ENCODE measurements at regions not wholly inside any gene's neighbourhood (a gene's known extent, or its start where the extent isn't known, plus 50 kb on each side); places are given as distances from the start of the nearest gene placed in this dataset.
"Not testable (repeated sequence)": the region's sequence is repeated elsewhere in the genome, so short reads cannot be mapped to it uniquely, and the experiment has no call there.

GRCh38 chr11:39462506-39462905 lies 1996.9 kb downstream of the LRRC4C start:
- no peak for DNase-seq

DNA sequence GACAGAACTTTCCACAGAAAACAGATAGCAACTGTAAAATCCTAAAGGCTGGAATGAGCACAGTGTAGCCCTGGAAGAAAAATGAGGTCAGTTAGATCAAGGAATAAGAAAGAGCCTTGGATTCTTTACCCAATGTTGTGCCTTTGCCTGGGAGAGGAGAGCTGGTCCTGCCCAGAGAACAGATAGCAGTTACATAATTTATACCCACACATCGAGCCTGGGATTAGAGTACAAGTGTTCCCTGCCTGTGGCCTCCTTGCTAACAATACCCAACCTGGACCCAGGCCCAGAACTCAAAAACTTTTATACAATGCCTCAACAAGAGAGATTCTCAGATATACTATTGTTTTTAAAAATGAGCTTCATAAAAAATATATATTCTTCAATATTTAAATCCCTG lies 1998.4 kb downstream of the LRRC4C start:
- DNase-seq, result no peak

DNA sequence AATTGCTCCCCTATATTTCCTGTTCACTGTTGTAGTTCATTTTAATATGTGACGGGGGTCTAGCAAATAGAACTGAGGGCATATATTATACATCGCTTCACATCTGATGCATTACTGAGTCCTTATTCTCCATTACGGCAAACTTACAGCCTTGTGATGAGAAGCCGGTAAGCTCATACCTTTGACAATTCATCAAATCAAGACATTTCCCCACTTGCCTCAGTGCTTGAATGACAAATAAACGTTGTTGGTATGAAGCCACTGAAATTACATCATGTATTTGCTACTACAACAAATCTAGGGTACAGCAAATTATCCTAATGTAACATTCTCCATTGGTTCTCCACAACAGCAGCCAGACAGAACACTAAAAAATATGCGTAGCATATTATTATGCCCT lies 1999.8 kb downstream of the LRRC4C start:
- no peak for DNase-seq

DNA sequence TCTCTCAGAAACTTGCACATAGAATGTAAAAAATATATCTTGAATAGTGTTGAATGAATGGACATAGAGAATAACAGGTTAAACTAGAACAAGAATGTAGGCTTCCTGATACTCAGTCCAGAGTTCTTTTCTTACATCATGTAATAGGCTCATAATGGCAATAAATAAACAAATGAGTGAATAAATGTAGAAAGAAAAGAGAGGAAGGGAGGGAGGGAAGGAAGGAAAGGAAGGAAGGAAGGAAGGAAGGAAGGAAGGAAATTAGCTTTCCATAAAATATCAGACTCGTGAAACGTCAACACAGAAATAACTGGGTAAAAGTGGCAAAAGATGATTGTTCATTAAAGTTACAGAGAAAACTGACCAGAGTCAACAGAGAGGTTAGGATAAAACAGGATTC lies 2001.0 kb downstream of the LRRC4C start:
- no peak for DNase-seq

- no peak for DNase-seq
These were observed 2015.9 kb downstream of the LRRC4C start for GRCh38 chr11:39443424-39444022.

GRCh38 chr11:39442177-39442576 lies 2017.3 kb downstream of the LRRC4C start:
- DNase-seq, result no peak

- DNase-seq, result no peak
These were observed 2023.8 kb downstream of the LRRC4C start for GRCh38 chr11:39435641-39436040.

DNA sequence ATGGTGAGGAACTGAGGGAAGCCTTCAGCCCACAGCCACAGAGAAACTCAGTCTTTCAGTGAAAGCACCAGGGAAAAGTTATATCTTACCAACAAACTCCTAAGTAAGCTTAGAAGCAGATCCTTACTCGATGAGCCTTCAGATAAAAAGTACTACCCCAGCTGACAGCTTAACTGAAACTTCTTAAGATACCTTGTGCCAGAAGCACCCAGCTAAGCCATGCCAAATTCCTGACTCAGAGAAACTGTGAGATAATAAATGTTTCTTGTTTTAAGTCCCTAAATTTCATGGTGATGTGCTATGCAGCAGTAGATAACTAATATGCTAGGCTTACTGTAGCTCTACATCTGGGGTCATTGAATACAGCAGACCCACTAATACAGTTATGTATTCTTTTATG lies 2025.0 kb downstream of the LRRC4C start:
- DNase-seq, result no peak

DNA sequence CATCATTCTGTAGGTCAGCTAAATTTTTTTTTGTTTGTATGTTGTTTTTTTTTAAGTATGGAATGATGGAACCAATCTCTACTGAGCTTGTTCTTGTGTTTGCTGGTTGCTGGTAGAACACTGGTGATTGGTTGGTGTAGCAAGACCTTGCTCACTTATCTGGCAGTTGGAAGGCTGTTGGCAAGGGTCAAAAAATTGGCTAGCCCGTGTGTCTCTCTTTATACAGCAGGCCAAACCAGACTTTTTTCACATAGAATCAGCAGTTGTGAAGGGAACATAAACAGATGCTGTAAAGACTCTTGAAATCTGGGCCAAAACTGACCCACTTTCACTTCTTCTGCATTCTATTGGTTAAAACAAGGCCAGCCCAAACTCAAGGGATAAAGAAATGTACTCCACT lies 2026.5 kb downstream of the LRRC4C start:
- DNase-seq, result no peak

DNA sequence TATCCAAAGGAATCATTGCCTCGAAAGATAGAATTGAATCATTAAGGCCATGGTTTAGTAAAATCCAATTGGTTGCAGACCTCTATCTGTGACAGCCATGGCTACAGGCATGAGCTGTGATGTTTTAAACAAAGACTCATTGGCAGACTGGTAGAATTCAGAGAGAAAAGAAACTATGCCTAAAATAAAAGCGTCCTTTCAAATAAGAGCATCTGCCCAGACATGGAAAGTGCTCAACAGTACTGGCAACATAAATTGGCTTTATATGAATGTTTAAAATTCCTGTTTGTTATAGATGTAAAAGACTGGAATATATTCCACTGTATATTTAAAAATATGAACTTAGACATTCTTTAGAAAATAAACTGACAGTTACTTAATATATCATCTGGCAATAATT lies 2034.2 kb downstream of the LRRC4C start:
- no peak for DNase-seq

- no peak for DNase-seq
These were observed 2047.3 kb downstream of the LRRC4C start for GRCh38 chr11:39412117-39412516.

DNA sequence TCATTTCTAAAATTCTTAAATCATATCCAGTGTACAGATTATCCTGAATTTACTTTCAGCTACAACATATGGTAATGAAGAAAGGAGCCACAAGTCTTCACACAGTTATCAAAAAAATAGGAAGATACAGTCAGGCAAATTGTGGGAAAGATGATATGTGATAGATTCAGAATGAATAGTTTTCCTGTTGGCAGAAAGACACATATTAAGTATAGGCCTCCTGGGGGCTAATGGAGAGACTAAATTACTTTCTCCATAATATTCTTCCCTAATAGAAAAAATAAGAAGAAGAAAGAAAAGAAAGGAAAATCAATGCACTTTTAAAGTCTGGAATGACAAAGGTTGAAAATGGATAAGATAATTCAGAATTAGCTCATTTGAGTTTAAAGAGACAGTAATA lies 2073.5 kb downstream of the LRRC4C start:
- DNase-seq, result no peak

DNA sequence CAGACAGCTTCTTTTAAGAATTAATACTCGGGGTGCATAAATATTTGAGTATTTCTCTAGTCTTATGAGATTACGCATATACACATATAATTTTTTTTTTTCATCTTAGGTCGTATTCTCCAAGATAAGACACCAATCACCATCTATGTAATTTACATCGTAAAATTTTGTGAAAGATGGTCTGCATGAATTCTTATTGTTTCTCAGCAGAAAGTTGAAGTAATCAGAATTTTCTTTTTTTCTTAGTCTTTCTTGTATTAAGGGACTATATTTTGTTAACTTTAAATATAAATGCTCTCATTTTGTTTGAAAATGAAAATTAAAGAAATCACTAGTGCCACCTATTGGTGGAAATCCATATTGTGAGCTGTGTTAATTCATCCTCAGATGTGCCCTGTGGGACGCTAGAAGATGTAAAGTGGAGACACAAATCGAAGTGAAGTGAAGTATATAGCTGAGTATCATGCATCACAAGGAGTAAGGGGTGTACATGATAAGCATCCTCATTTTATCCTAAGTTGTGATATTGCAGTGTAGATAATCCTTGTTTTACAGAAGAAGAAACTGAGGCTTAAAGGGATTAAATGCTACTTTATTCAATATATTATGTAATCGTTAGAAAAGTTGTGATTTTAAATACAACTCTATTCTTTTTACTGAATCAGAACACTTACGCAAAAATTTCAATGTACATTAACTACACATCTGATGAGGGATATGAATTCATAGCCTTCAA lies 2084.3 kb downstream of the LRRC4C start:
- peak in 2 of 6 experiments; percentile 37 to 40 for DNase-seq

DNA sequence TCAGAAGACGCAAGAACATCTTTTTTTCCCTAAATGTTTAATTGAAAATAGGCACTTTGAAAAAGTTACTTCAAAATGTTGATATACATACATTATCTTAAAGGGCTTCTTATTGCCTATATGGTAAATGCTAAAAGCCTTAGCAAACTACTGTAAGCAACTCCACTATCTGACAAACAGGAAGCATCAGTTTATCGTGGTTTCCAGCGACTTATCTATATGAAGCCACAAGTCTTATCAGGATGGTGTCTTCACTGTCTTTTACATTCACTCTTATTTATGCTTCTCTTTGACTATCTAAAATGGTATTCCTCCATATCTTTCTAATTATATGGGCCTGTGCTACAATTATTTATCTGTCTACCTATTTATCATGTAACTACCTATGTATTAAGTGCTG lies 2091.9 kb downstream of the LRRC4C start:
- peak in 1 of 6 experiments; percentile 7 for DNase-seq

GRCh38 chr11:39365809-39366436 lies 2093.5 kb downstream of the LRRC4C start:
- DNase-seq, result no peak

- DNase-seq, result no peak
These were observed 2095.9 kb downstream of the LRRC4C start for GRCh38 chr11:39363571-39363970.

DNA sequence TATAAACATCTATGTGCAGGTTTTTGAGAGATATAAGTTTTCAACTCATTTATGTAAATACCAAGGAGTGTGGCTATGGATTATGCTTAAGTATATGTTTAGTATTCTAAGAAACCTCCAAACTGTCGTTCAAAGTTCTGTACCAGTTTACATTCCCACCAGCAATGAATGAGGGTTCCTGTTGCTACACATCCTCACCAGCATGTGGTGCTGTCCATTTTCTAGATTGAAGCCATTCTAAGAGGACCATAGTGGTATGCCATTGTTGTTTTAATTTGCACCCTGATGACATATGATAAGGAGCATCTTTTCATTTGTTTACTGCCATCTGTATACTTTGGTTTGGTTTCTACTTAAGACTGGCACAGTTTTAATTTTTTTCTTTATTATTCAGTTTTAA lies 2097.9 kb downstream of the LRRC4C start:
- DNase-seq, result no peak

- no peak for DNase-seq
These were observed 2113.5 kb downstream of the LRRC4C start for GRCh38 chr11:39345834-39346442.

GRCh38 chr11:39341461-39341860 lies 2118.0 kb downstream of the LRRC4C start:
- no peak for DNase-seq

- DNase-seq, result not testable (repeated sequence)
These were observed 2126.4 kb downstream of the LRRC4C start for GRCh38 chr11:39333006-39333405.

DNA sequence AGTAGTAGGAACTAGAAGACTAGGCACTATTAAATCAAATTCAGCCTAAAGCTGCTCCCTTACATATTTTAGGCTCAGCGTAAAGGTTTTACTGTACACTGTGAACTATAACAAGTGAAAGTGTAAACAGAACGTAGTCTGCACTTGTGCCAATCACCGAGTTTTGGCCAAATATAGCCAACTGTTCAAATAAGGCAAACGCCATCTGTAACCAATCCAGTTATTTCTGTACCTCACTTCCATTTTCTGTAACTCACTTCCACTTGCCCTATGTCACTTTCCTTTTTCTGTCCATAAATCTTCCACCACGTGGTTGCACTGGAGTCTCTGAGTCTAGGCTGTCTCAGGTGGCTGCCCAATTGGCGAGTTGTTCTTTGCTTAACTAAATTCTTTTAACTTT lies 2132.2 kb downstream of the LRRC4C start:
- DNase-seq, result no peak

DNA sequence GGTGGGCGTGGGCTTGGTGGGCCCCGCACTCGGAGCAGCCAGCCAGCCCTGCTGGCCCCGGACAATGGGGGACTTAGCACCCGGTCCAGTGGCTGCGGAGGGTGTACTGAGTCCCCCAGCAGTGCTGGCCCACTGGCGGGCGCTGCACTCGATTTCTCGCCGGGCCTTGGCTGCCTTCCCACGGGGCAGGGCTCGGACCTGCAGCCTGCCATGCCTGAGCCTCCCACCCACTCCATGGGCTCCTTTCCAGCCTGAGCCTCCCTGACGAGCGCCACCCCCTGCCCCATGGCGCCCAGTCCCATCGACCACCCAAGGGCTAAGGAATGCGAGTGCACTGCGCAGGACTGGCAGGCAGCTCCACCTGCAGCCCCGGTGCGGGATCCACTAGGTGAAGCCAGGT lies 2147.6 kb downstream of the LRRC4C start:
- DNase-seq, result not testable (repeated sequence)

GRCh38 chr11:39304586-39304985 lies 2154.9 kb downstream of the LRRC4C start:
- no peak for DNase-seq

- DNase-seq, result no peak
These were observed 2164.8 kb downstream of the LRRC4C start for GRCh38 chr11:39294648-39295047.
